NCI-H187 treated with DMSO at 0.1 percent for 48 hours (cell line): ENCODE measurements at regions not wholly inside any gene's neighbourhood (a gene's known extent, or its start where the extent isn't known, plus 50 kb on each side); places are given as distances from the start of the nearest gene placed in this dataset.

ENCODE experiments used
- DNase-seq: peaks from one replicate; lab custom pipeline; 2025; lab: John Stamatoyannopoulos, UW

GRCh38 chr12:115215544-115215943, 531.6 kb upstream of the TBX3 start:
- DNase-seq, result no peak

DNA sequence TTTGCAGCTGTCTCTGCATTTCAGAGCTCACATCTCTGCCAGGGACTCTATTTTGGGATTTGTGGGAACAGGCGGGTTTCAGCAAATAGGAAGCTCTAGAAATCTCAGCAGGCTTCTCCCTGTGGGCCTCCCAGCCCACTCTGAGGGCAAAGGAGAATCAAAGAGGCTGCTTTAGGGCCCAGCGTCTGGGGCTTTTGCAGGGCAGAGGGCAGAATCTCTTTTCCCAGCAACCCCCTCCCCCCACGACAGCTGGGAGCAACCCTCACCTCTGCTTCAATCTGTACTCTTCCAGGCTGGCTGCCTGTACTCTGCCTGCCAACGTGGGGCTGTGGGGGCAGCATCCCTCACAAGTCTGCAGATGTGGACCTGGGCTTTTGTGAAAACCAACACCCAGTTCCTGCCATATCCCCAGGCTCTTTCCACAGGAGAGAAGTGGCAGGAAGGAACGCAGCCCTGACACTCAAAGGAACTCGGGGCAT, 529.6 kb upstream of the TBX3 start:
- DNase-seq, result no peak

- DNase-seq, result no peak
Observed at GRCh38 chr12:115213118-115213517, 529.1 kb upstream of the TBX3 start.

DNA sequence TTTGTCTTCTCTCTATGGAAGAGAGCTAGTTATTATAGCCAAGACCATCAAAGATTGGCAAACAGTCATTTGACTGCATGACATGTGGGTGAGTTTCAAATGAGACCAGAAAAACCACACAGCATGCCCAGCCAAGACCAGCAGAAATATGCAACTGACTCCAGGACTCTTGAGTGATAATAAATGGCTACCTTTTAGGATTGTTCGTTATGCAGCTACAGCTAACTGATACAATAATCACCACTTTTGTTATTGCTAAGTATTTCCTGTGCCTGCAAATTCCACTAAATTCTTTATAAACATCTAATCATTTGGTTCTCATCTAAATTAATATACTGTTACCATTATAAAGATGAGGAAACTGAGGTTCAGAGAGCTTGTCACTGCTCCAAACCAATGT, 528.4 kb upstream of the TBX3 start:
- no peak for DNase-seq

DNA sequence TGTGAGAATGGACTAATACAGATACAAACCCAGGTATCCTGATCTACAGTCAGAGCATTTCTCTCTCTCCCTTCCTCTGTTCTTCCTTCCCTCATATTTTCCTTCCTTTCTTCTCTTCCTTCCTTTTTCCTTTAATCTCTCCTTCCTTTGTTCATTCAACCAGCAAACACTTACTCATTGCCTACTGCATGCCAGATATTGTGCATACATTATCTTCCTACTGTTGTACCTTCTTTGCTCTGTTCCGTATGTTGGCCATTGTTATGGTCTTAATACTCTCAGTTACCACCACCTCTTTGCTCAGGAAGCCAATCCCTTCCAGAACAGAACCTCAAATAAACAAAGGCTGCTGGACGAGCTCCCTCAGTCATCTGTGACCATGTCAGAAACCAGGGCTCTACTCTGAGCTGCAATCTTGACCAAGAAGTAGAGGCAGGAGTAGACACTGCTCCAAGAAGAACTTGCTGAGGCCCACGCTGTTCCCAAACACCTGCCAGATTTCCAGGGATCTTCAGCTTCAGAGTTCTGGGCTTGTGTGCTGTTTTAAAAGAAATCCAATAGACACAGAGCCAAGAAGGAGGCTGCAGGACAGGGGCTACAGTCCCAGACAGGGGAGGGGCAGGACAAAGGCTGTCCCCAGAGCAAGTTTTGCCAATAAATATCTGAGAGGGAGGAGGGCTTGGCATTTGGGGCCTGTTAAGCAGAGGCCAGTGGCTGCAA, 526.7 kb upstream of the TBX3 start:
- no peak for DNase-seq

GRCh38 chr12:115209230-115209629, 525.3 kb upstream of the TBX3 start:
- no peak for DNase-seq

- no peak for DNase-seq
Observed at GRCh38 chr12:115208098-115208497, 524.1 kb upstream of the TBX3 start.

DNA sequence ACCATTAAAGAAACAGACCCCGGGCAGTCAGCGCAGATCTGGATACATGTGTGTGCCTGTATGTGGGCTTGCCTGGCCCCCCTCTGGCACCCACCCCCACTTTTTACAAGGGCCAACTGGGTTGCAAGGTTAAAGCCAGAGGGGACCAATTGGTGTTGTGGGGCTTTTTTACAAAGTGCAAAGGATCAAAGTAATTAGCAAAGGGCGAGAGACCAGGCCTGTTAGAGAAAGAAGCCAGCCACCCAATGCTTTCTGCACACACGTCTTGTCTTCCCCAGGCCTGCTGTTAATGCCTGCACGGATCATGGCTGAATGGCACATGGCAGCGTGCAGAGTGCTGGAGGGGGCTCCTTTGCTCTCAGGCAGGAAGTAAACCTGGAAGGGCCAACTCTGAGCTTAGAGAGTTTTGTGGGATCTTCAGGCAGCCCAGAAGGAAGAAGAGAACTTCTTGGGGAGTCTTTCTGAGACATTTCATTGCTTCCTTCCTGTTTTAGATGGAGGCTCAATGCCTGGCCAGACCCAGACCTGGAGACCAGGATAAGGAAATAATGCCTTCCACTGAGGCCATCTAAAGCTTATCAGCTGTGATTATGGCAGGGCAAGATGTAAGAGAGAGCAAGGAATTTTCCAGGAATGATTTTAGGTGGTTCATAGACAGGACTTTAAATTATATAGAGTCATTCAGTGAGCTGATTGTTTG, 523.4 kb upstream of the TBX3 start:
- DNase-seq, result no peak

GRCh38 chr12:115206801-115207200, 522.8 kb upstream of the TBX3 start:
- no peak for DNase-seq

- no peak for DNase-seq
Observed at GRCh38 chr12:115205755-115206308, 521.9 kb upstream of the TBX3 start.

- DNase-seq, result no peak
Observed at GRCh38 chr12:115204957-115205754, 521.2 kb upstream of the TBX3 start.

GRCh38 chr12:115203701-115204100, 519.7 kb upstream of the TBX3 start:
- DNase-seq, result no peak

GRCh38 chr12:115201966-115202365, 518.0 kb upstream of the TBX3 start:
- DNase-seq, result no peak

DNA sequence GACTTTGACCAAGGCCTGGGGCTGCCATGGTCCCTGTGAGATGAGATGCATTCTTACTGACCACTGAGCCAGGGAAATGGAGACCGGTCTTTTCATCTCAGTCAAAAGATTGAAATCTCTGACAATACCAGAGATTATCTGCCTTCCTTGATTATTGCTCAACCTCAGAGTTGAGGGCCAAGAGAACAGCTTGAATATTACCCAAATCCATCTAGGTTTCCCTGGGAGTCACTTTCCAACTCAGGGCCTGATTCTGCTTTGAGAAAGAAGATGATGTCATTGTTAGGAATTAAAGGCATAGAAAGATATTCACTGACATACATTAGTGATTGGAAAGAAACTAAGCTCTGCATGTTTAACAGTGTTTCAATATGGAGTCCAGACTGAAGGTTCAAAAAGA, 515.9 kb upstream of the TBX3 start:
- DNase-seq, result no peak

DNA sequence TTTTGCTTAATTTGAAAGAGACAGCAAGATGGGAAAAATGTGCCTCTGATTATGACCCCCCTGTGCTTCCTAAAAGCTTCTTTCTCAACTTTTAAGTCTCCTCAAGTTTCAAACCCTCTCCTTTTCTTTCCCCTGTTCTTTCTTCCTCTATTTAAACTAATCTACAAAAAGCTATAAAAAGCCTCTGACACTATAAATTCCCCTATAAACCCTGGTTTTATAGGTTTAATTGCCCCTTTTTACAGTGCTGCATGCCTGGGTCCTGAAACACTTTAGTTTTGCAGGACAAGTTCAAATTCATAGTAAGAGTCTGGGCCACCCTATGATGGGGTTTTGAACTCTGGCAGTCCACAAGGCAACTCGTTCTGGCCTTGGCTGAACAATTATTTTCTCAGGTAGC, 510.9 kb upstream of the TBX3 start:
- DNase-seq, result no peak

DNA sequence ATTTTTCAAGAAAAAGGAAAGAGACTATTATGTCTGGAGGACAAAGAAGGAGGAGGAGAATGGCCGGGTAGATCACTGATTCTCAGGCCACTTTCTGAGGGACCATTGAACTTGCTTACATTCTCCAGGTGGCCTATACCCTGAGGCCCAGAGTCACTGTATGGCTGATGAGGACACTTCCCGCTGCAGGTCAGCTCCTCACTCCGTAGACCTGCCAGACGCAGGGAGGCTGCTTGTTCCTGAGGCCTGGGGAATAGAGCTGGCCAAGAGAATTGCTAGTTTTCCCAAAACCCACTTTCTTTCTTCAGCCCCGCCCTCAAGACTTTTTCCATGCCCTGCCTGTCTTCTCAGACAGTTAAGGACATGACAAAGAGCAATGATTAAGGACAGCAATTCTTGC, 510.5 kb upstream of the TBX3 start:
- no peak for DNase-seq

GRCh38 chr12:115191342-115191741, 507.4 kb upstream of the TBX3 start:
- no peak for DNase-seq

DNA sequence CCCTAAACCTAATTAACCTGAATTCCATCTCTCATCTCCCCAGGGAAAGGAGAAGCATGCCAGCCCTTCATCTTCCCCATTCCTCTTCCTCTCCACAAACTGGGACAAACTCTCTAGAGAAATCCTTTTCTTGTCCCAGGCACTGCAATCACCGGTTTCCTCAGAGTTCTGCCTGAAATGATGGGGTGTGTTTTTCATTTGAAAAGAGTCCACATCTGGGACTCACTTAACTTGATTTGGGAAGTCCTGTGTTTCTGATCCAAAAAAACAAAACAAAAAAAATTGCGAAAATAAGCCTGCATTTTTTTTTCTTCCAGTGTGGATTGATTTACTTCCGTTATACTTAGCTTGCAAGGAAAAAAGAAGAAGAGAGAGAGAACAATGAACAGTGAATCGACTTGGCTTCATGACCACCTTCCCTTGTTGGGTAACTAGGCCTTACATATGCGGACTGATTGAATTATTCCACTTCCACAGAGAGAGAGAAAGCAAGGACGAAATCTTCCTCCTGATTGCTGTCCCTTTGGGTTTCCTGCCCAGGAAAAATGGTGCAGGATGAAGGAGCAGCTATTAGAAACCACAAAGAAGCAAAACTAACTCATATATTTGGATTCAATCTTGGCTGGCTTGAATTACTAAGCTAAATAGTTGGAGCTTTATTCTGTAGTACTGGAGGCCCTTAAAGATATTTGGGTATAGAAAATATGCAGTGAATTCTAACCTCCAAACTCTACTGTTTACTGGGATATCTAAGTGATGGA, 506.2 kb upstream of the TBX3 start:
- no peak for DNase-seq

GRCh38 chr12:115185506-115185905, 501.5 kb upstream of the TBX3 start:
- no peak for DNase-seq

DNA sequence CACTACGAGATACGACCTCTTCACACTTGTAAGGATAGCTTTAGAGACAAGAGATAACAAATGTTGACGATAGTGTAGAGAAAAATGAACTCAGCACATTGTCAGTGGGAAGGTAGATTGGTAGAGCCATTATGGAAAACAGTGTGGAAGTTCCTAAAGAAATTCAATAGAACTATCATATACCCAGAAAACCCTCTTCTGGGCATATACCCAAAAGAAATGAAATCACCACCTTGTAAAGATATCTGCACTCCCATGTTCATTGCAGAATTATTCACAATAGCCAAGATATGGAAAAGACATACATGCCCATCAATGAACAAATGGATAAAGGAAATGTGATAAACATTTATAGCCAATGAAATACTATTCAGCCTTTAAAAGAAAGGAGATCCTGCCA, 499.8 kb upstream of the TBX3 start:
- DNase-seq, result no peak

DNA sequence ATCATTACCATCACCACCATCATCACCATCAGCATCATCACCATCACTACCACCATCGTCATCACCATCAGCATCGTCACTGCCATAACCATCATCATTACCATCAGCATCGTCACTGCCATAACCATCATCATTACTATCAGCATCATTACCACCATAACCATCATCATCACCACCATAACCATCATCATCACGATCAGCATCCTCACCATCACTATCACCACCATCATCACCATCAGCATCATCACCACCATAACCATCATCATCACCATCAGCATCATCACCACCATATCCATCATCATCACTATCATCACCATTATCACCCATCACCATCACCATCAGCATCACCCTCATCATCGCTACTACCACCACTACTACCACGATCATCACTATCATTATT, 493.9 kb upstream of the TBX3 start:
- no peak for DNase-seq
